CD4-positive, alpha-beta T cell (primary cell): ENCODE measurements at regions not wholly inside any gene's neighbourhood (a gene's known extent, or its start where the extent isn't known, plus 50 kb on each side); places are given as distances from the start of the nearest gene placed in this dataset.

Source experiments
- ATAC-seq: fragments of 200-7000 bp; cut with Tn5 transposase; one replicate; pipeline ENCODE4 v1.10.0; 2022; ENCODE audit warnings: mild to moderate bottlenecking; ENCODE audit not compliant: poor library complexity
- CTCF ChIA-PET: fragments of 350-600 bp; sonication (Branson Sonifier 250); formaldehyde crosslinking; loops from one replicate; lab custom pipeline; 2021; ENCODE audit warnings: antibody characterized with exemption, inconsistent platforms; lab: Charles Lee
- POLR2A ChIA-PET: fragments of 350-600 bp; sonication (Branson Sonifier 250); formaldehyde crosslinking; loops from one replicate; lab custom pipeline; 2021; ENCODE audit warnings: antibody characterized with exemption, inconsistent platforms; lab: Charles Lee
- DNase-seq, 14 experiments: peaks; one replicate each; pipeline ENCODE4 v3.0.0-alpha.2; 2013 to 2020; ENCODE audit warnings: mixed read lengths in 2 of 14
- H3K27ac ChIP-seq, 2 donors: one replicate each; pipeline versions ENCODE4 v1.5.1 to v1.7.0; 2013; ENCODE audit warnings: low read length in 2 of 2, low read depth in 1 of 2, mild to moderate bottlenecking in 1 of 2
- H3K27me3 ChIP-seq, 2 experiments: 1 replicate in 1 of 2; 2 replicates in 1 of 2; pipeline versions ENCODE4 v1.6.1 to v1.7.0; 2013; ENCODE audit warnings: low read length in 2 of 2, control low read depth in 1 of 2, mild to moderate bottlenecking in 1 of 2, moderate library complexity in 1 of 2; ENCODE audit not compliant: insufficient read depth in 2 of 2, control insufficient read depth in 1 of 2
- H3K36me3 ChIP-seq: one replicate; pipeline ENCODE4 v1.6.1; 2013; ENCODE audit warnings: low read length, control low read depth; ENCODE audit not compliant: insufficient read depth
- H3K4me1 ChIP-seq: one replicate; pipeline ENCODE4 v1.6.1; 2013; ENCODE audit warnings: low read length, control low read depth; ENCODE audit not compliant: insufficient read depth
- H3K4me3 ChIP-seq: one replicate; pipeline ENCODE4 v1.5.1; 2013; ENCODE audit warnings: mild to moderate bottlenecking, low read length, moderate library complexity
- H3K9me3 ChIP-seq, 2 experiments: 1 replicate in 1 of 2; 2 replicates in 1 of 2; pipeline versions ENCODE4 v1.6.1 to v1.7.0; 2013; ENCODE audit warnings: low read length in 2 of 2, mild to moderate bottlenecking in 2 of 2, control low read depth in 1 of 2, moderate library complexity in 1 of 2; ENCODE audit not compliant: control insufficient read depth in 1 of 2, insufficient read depth in 1 of 2
- H3K27ac Mint-ChIP-seq: one replicate; pipeline ENCODE4 v1.8.0; 2020; ENCODE audit warnings: mixed read lengths
- H3K27me3 Mint-ChIP-seq: one replicate; pipeline ENCODE4 v1.8.0; 2021; ENCODE audit warnings: mixed read lengths
- H3K36me3 Mint-ChIP-seq: one replicate; pipeline ENCODE4 v1.8.0; 2021; ENCODE audit warnings: low read depth, mixed read lengths
- H3K4me1 Mint-ChIP-seq: one replicate; pipeline ENCODE4 v1.8.0; 2021; ENCODE audit warnings: low read depth, mixed read lengths
- H3K4me3 Mint-ChIP-seq: one replicate; pipeline ENCODE4 v1.8.0; 2020; ENCODE audit warnings: mild to moderate bottlenecking, mixed read lengths
- H3K9me3 Mint-ChIP-seq: one replicate; pipeline ENCODE4 v1.8.0; 2020; ENCODE audit warnings: mixed read lengths
- CTCF ChIP-seq: fragments of 200-600 bp; IDR thresholded peaks from one replicate; pipeline ENCODE4 v1.8.0; 2022; ENCODE audit warnings: antibody characterized with exemption, mild to moderate bottlenecking
- intact Hi-C, 2 experiments: fragments of 100-400 bp; cut with DNase I in 1 of 2; cut with micrococcal nuclease in 1 of 2; formaldehyde crosslinking; loops; one replicate each; pipeline versions ENCODE4 v1.15.1 to v1.9.0; 2023 to 2025; cut with DNase I, micrococcal nuclease

- DNase-seq: no peak
- POLR2A ChIA-PET: no interaction called here
- intact Hi-C loops: no loop called here
- CTCF ChIA-PET: no interaction called here
- ATAC-seq: no peak
- H3K27me3 Mint-ChIP-seq: no peaks in the 10 kb centered on the region
- no peaks in the 10 kb centered on the region for H3K36me3 Mint-ChIP-seq
- H3K9me3 ChIP-seq: peaks cover 0 to 5% of the 10 kb centered on the region in 2 experiments
- no peak overlapping the region for H3K4me3 Mint-ChIP-seq
- H3K4me1 ChIP-seq: no peaks in the 10 kb centered on the region
- H3K9me3 Mint-ChIP-seq: no peaks in the 10 kb centered on the region
- no peak for TF ChIP-seq CTCF
- no peaks in the 10 kb centered on the region for H3K27me3 ChIP-seq
- no peaks in the 10 kb centered on the region for H3K4me1 Mint-ChIP-seq
- H3K36me3 ChIP-seq: no peaks in the 10 kb centered on the region
- H3K27ac ChIP-seq: no peak overlapping the region
- H3K27ac Mint-ChIP-seq: no peak overlapping the region
- H3K4me3 ChIP-seq: no peak overlapping the region
These were observed 776.5 kb upstream of the SPRY2 start for GRCh38 chr13:81117416-81117815.

- peak in 1 of 14 experiments; percentile 1 for DNase-seq
- Mint-ChIP-seq H3K4me3 (no peak overlapping the region), H3K9me3 (no peaks in the 10 kb centered on the region), H3K27me3 (no peaks in the 10 kb centered on the region), H3K4me1 (no peaks in the 10 kb centered on the region), H3K36me3 (no peaks in the 10 kb centered on the region), H3K27ac (no peak overlapping the region)
- H3K36me3 ChIP-seq: no peaks in the 10 kb centered on the region
- no peak overlapping the region for H3K27ac ChIP-seq
- intact Hi-C loops: no loop called here
- H3K4me3 ChIP-seq: no peak overlapping the region
- CTCF ChIA-PET: no interaction called here
- H3K27me3 ChIP-seq: no peaks in the 10 kb centered on the region
- H3K9me3 ChIP-seq: peaks cover 0 to 5% of the 10 kb centered on the region in 2 experiments
- TF ChIP-seq CTCF: no peak
- ATAC-seq: no peak
- no peaks in the 10 kb centered on the region for H3K4me1 ChIP-seq
- POLR2A ChIA-PET: no interaction called here
These were observed 775.7 kb upstream of the SPRY2 start for GRCh38 chr13:81116461-81117282.

GRCh38 chr13:81109026-81109425, 768.1 kb upstream of the SPRY2 start:
- H3K36me3 ChIP-seq: no peaks in the 10 kb centered on the region
- ChIA-PET CTCF (no interaction called here), POLR2A (no interaction called here)
- no peaks in the 10 kb centered on the region for H3K27me3 ChIP-seq
- Mint-ChIP-seq H3K27me3 (no peaks in the 10 kb centered on the region), H3K9me3 (no peaks in the 10 kb centered on the region), H3K27ac (no peak overlapping the region), H3K36me3 (no peaks in the 10 kb centered on the region), H3K4me3 (no peak overlapping the region), H3K4me1 (no peaks in the 10 kb centered on the region)
- H3K9me3 ChIP-seq: no peaks in the 10 kb centered on the region
- no peak overlapping the region for H3K4me3 ChIP-seq
- no peak for TF ChIP-seq CTCF
- no peak overlapping the region for H3K27ac ChIP-seq
- DNase-seq: no peak
- H3K4me1 ChIP-seq: no peaks in the 10 kb centered on the region
- ATAC-seq: no peak
- intact Hi-C loops: no loop called here
